H1 (cell line): ENCODE measurements at regions not wholly inside any gene's neighbourhood (a gene's known extent, or its start where the extent isn't known, plus 50 kb on each side); places are given as distances from the start of the nearest gene placed in this dataset.

Experiments
- BRCA1 ChIP-seq: IDR thresholded peaks from 2 replicates; pipeline ENCODE4 v1.6.1; 2012; ENCODE audit warnings: low read depth, low read length, improper control_type of control experiment
- GTF2F1 ChIP-seq: IDR thresholded peaks from 2 replicates; pipeline ENCODE4 v1.6.1; 2012; ENCODE audit warnings: low read depth, low read length, improper control_type of control experiment, borderline replicate concordance
- NANOG ChIP-seq: IDR thresholded peaks from 2 replicates; pipeline ENCODE4 v1.6.1; 2011; ENCODE audit warnings: low read length, low read depth, mild to moderate bottlenecking, inconsistent platforms; ENCODE audit not compliant: insufficient read depth, poor library complexity, severe bottlenecking

DNA sequence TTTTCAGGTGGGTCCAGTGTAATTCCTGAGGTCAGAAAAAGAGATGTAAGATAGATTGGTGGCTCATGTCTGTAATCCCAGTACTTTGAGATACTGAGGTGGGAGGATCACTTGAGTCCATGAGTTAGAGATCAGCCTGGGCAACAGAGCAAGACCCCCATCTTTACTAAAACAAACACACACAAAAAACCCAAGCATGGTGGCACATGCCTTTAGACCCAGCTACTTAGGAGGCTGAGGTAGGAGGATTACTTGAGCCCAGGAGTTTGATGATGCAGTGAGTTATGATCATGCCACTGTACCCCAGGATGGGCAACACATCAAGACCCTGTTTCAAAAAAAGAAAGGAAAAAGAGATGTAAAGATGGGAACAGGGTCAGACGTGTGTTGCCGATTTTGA is 857.4 kb upstream of the NDST4 start (continued):
- TF ChIP-seq NANOG (no peak), BRCA1 (no peak), GTF2F1 (no peak)
